ENCODE measurements at regions not wholly inside any gene's neighbourhood (a gene's known extent, or its start where the extent isn't known, plus 50 kb on each side); places are given as distances from the start of the nearest gene placed in this dataset.

- no peak for DNase-seq (ENCODE audit: low read depth)
- no peak for TF ChIP-seq CTCF (IDR thresholded peaks at IDR 0.05; ENCODE audit: control insufficient read depth, extremely low read depth, insufficient read depth)
Observed at GRCh38 chr21:36532769-36533467, 53.0 kb upstream of the CLDN14 start.

GRCh38 chr21:36533468-36533848, 53.5 kb upstream of the CLDN14 start:
- DNase-seq (ENCODE audit: low read depth), result no peak
- TF ChIP-seq CTCF (IDR thresholded peaks at IDR 0.05; ENCODE audit: control insufficient read depth, extremely low read depth, insufficient read depth), result no peak
- H3K4me3 ChIP-seq (ENCODE audit: low read depth, low read length), result no peak overlapping the region

More at GRCh38 chr21:36532769-36533467, 53.0 kb upstream of the CLDN14 start:
- H3K4me3 ChIP-seq (ENCODE audit: low read depth, low read length), result no peak overlapping the region

GRCh38 chr21:36534656-36535055, 54.7 kb upstream of the CLDN14 start:
- TF ChIP-seq CTCF (IDR thresholded peaks at IDR 0.05; ENCODE audit: control insufficient read depth, extremely low read depth, insufficient read depth), result no peak
- DNase-seq (ENCODE audit: low read depth), result no peak
- H3K4me3 ChIP-seq (ENCODE audit: low read depth, low read length), result no peak overlapping the region

GRCh38 chr21:36535618-36536241, 55.8 kb upstream of the CLDN14 start:
- DNase-seq (ENCODE audit: low read depth), result no peak
- no peak for TF ChIP-seq CTCF (IDR thresholded peaks at IDR 0.05; ENCODE audit: control insufficient read depth, extremely low read depth, insufficient read depth)
- H3K4me3 ChIP-seq (ENCODE audit: low read depth, low read length), result no peak overlapping the region

- DNase-seq (ENCODE audit: low read depth), result no peak
- no peak overlapping the region for H3K4me3 ChIP-seq (ENCODE audit: low read depth, low read length)
- TF ChIP-seq CTCF (IDR thresholded peaks at IDR 0.05; ENCODE audit: control insufficient read depth, extremely low read depth, insufficient read depth), result no peak
Observed at GRCh38 chr21:36538761-36539160, 58.8 kb upstream of the CLDN14 start.

GRCh38 chr21:36539434-36540150, 59.7 kb upstream of the CLDN14 start:
- no peak for TF ChIP-seq CTCF (IDR thresholded peaks at IDR 0.05; ENCODE audit: control insufficient read depth, extremely low read depth, insufficient read depth)
- no peak overlapping the region for H3K4me3 ChIP-seq (ENCODE audit: low read depth, low read length)
- no peak for DNase-seq (ENCODE audit: low read depth)
